Vagina (tissue), 2 donors: ENCODE measurements at regions not wholly inside any gene's neighbourhood (a gene's known extent, or its start where the extent isn't known, plus 50 kb on each side); places are given as distances from the start of the nearest gene placed in this dataset.

Experiments
- CTCF ChIP-seq, 3 experiments: fragments of 450-650 bp in 2 of 3; fragments of 200-600 bp in 1 of 3; sonication (generic) in 1 of 3; IDR thresholded peaks; one replicate each; pipeline ENCODE4 v1.5.1; 2017 to 2019; ENCODE audit warnings: antibody characterized with exemption in 3 of 3, mild to moderate bottlenecking in 2 of 3, moderate library complexity in 2 of 3
- POLR2A ChIP-seq, 2 donors: fragments of 450-650 bp; IDR thresholded peaks; one replicate each; pipeline ENCODE4 v1.6.1; 2017; ENCODE audit warnings: antibody characterized with exemption in 2 of 2, mild to moderate bottlenecking in 2 of 2, moderate library complexity in 2 of 2

GRCh38 chr11:42271306-42271705 lies 811.9 kb upstream of the LRRC4C start:
- no peak for TF ChIP-seq CTCF (IDR thresholded peaks at IDR 0.05)
- TF ChIP-seq POLR2A (IDR thresholded peaks at IDR 0.05), result no peak
